GM12892 (cell line): ENCODE measurements at regions not wholly inside any gene's neighbourhood (a gene's known extent, or its start where the extent isn't known, plus 50 kb on each side); places are given as distances from the start of the nearest gene placed in this dataset.

Source experiments
- POLR2A ChIP-seq: IDR thresholded peaks from 2 replicates; pipeline ENCODE4 v1.6.1; 2011; ENCODE audit warnings: low read depth, low read length, control low read depth
- POLR2AphosphoS5 ChIP-seq: IDR thresholded peaks from 2 replicates; pipeline ENCODE4 v1.6.1; 2011; ENCODE audit warnings: low read depth, low read length, control low read depth
- TAF1 ChIP-seq: IDR thresholded peaks from 2 replicates; pipeline ENCODE4 v1.6.1; 2011; ENCODE audit warnings: low read depth, mild to moderate bottlenecking, control low read depth, low read length, borderline replicate concordance

DNA sequence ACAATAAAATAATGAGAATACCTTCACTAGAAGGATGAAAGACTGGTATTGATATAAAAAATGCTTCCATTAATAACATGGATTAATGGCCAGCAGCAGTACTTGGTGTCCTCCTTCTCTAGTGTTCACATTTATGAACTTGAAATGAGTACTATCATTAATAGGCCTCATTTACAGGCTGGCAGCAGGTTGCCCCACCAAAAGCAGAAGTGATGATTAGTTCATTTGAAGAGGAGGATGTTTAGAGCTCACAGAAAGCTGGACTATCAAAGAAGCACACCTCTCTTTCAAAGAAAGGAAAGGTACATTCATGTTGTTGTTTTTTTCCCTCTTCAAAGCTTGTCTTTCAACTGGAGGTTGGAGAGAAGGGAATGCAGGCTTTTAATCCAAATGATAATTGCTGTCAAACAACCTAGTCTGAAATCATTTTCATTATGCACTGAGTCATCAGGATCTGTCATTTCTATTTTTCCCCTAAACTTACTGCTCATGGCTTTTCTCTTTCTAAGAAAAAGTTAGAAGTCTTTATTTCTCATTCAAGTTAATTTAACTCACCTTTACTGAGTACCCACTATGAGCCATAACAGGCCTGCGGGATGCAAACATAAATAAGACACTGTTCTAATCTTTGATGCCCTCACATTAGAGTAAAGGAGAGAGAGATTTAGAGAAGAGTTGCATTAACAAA, 157.9 kb upstream of the GRIP1 start:
- TF ChIP-seq POLR2A, result no peak
- TF ChIP-seq POLR2AphosphoS5, result no peak
- TF ChIP-seq TAF1, result no peak
